Neural cell (in vitro differentiated cells): ENCODE measurements at regions not wholly inside any gene's neighbourhood (a gene's known extent, or its start where the extent isn't known, plus 50 kb on each side); places are given as distances from the start of the nearest gene placed in this dataset.

Source experiments
- CTCF ChIP-seq: fragments of 450-650 bp; IDR thresholded peaks from 2 replicates; pipeline ENCODE4 v1.5.1; 2014; ENCODE audit warnings: antibody characterized with exemption, mild to moderate bottlenecking, moderate library complexity; ENCODE audit not compliant: poor library complexity, severe bottlenecking
- EZH2 ChIP-seq: fragments of 200-600, 300-800 bp; shearing (Covaris generic), sonication (generic); IDR thresholded peaks from 2 replicates; pipeline ENCODE4 v1.6.1; 2014; ENCODE audit warnings: antibody characterized with exemption, low read length, borderline replicate concordance, mild to moderate bottlenecking; ENCODE audit not compliant: insufficient read depth, poor library complexity, severe bottlenecking

- TF ChIP-seq CTCF (no peak), EZH2 (no peak)
Observed at GRCh38 chr10:63692220-63692896, 171.2 kb downstream of the REEP3 start.
